ENCODE measurements at regions not wholly inside any gene's neighbourhood (a gene's known extent, or its start where the extent isn't known, plus 50 kb on each side); places are given as distances from the start of the nearest gene placed in this dataset.
A peak's percentile ranks its signal among the peaks of the same experiment; 100 is the strongest.
"Not testable (repeated sequence)": the region's sequence is repeated elsewhere in the genome, so short reads cannot be mapped to it uniquely, and the experiment has no call there.

DNA sequence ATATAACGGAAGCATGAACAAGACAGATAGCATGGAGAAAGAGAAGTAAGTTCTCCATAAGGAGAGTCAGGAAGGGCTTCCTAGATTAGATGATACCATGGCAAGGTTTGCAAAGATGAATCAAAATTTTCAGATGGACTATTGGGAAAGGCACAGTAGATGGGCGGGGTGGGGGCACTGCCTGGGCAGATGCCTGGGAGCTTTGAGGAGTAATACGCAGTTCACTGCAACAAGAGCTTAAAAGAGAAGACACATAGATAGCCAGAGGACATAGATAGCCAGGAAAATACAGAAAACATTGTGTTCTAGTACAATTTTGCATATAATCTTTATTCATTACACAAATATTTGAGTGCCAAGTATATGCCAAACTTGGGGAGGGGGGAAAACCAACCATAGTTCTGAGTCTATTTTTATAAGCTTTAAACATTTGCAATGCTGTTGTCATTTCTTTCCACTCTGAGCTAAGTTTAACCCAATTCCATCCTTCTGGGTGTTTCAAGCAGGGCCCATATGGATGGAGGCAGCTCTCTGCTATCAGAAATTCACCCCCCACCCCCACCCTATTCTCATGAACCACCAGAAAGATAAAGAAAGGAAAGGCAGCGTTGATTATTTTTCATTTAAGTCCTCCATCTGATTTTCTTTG, 120.6 kb downstream of the NUF2 start:
- no peaks in the 10 kb centered on the region for H3K9me3 Mint-ChIP-seq
- no peak for DNase-seq
- H3K27ac Mint-ChIP-seq: no peak overlapping the region
- no peaks in the 10 kb centered on the region for H3K36me3 Mint-ChIP-seq
- peaks cover 13 to 19% (median 19%) of the 10 kb centered on the region in 3 donors for H3K27me3 Mint-ChIP-seq
- no peak overlapping the region for H3K4me3 Mint-ChIP-seq
- no peak for ATAC-seq (ENCODE audit: low read depth in 2 of 2)
- no peaks in the 10 kb centered on the region for H3K4me1 Mint-ChIP-seq

DNA sequence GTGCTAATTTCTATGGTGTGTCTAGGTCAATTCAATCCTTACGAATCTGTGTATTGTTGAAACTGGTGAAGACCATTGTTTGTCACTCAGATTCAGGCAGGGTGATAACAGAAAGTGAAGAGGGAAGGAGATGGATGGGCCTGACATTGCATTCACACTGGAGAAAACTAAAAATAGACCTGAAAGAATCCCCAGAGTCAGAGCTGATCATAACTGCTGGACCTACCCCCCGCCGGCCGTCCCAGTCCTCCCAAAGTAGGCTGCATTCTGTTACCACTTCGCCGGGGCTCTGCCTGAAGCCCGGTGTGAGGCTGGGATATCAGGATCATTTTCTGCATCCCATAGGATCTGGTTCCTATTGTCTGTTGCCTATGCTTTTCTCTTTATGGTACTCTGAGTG, 121.1 kb downstream of the NUF2 start:
- H3K36me3 Mint-ChIP-seq: no peaks in the 10 kb centered on the region
- no peaks in the 10 kb centered on the region for H3K4me1 Mint-ChIP-seq
- peaks cover 13 to 18% (median 14%) of the 10 kb centered on the region in 3 donors for H3K27me3 Mint-ChIP-seq
- no peaks in the 10 kb centered on the region for H3K9me3 Mint-ChIP-seq
- H3K4me3 Mint-ChIP-seq: no peak overlapping the region
- H3K27ac Mint-ChIP-seq: no peak overlapping the region
- DNase-seq (no peak), ATAC-seq (ENCODE audit: low read depth in 2 of 2) (no peak)

DNA sequence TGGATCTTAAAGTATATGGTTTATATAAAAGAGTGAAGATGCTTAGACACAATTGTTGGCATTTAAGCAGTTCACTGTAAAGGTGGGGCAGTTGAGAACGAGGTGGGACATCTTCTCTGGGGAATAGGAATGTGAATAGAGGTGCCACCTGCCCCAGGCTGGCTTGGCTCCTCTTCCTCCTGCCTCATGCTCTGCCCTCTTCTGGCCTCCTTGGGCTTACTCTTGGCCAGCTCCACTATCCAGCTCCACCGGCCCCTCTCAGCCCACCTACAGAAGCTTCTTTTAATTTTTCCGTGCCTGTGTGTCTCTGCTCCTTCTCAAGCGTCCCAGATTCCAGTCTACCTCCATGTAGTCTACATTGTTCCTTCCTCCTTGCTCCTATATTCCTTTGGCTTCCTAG, 122.1 kb downstream of the NUF2 start:
- no peak for ATAC-seq (ENCODE audit: low read depth in 2 of 2)
- no peaks in the 10 kb centered on the region for H3K4me1 Mint-ChIP-seq
- no peak for DNase-seq
- H3K9me3 Mint-ChIP-seq: no peaks in the 10 kb centered on the region
- no peak overlapping the region for H3K4me3 Mint-ChIP-seq
- no peaks in the 10 kb centered on the region for H3K36me3 Mint-ChIP-seq
- no peak overlapping the region for H3K27ac Mint-ChIP-seq
- peaks cover 8 to 14% (median 9%) of the 10 kb centered on the region in 3 donors for H3K27me3 Mint-ChIP-seq

DNA sequence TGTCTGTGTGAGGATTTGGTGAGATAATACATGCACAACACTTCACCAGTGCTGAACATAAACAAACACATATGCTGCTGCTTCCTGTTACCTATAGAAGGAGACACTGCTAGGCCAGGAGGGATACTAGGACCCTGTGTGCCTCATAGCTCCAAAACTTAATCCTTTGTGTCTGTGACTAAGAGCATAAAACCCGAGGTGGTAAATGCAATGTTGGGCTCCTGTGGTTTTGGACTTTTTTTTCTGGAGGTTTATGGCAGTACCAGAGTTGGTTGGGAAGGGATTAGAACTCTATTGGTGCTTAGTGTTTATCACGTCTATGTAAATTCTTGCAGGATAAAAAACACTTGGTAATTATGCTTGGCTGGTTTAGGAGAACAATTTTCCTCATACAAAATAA, 122.9 kb downstream of the NUF2 start:
- H3K4me3 Mint-ChIP-seq: no peak overlapping the region
- no peaks in the 10 kb centered on the region for H3K9me3 Mint-ChIP-seq
- no peaks in the 10 kb centered on the region for H3K4me1 Mint-ChIP-seq
- DNase-seq (no peak), ATAC-seq (ENCODE audit: low read depth in 2 of 2) (no peak)
- H3K27ac Mint-ChIP-seq: no peak overlapping the region
- no peaks in the 10 kb centered on the region for H3K36me3 Mint-ChIP-seq
- H3K27me3 Mint-ChIP-seq: peaks cover 0 to 9% (median 8%) of the 10 kb centered on the region in 3 donors

DNA sequence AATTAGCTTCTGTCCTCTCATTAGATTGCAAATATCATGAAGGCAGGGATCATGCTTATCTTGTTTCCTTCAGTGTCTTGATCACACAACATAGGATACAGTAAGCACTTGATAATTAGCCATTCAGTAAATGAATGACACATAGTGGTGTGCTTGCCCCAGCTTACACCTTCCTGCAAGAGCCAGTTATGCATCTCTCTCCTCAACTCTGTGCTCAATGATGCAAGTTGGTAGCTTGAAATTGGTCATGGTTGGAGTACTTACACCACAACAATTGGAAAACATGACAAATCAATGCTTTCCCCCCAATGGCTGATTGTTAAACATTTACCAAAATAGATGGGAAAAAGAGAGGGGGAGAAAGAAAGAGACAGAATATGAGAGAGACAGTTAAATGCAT, 129.2 kb downstream of the NUF2 start:
- H3K36me3 Mint-ChIP-seq: no peaks in the 10 kb centered on the region
- H3K9me3 Mint-ChIP-seq: peaks cover 0 to 10% (median 2%) of the 10 kb centered on the region in 7 donors
- no peak overlapping the region for H3K4me3 Mint-ChIP-seq
- no peak overlapping the region for H3K27ac Mint-ChIP-seq
- DNase-seq (no peak), ATAC-seq (ENCODE audit: low read depth in 2 of 2) (no peak)
- peaks cover 6 to 11% (median 6%) of the 10 kb centered on the region in 3 donors for H3K27me3 Mint-ChIP-seq
- no peaks in the 10 kb centered on the region for H3K4me1 Mint-ChIP-seq

DNA sequence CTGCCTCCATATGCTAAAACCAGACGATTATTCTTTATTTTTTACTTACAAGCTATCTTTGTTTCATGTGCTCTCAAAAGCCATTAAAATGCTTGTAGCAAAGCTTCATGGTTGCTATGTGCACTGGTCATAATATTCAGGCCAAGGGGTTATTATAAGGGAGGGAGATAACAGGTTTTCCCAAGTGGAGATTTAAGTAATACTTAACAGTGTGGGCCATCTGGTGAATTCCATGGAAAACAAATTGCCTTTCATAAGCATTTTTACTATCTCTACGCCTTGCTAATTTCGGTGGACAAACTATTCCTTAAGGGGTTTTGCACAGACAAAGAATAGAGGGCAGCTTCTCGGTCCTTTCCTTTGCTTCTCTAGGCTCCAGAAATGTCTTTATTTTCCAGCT, 137.8 kb downstream of the NUF2 start:
- peaks cover 0 to 7% (median 0%) of the 10 kb centered on the region in 7 donors for H3K9me3 Mint-ChIP-seq
- no peaks in the 10 kb centered on the region for H3K4me1 Mint-ChIP-seq
- H3K36me3 Mint-ChIP-seq: no peaks in the 10 kb centered on the region
- no peak overlapping the region for H3K27ac Mint-ChIP-seq
- H3K27me3 Mint-ChIP-seq: peaks cover 5 to 15% (median 8%) of the 10 kb centered on the region in 3 donors
- ATAC-seq (ENCODE audit: low read depth in 2 of 2): no peak
- H3K4me3 Mint-ChIP-seq: no peak overlapping the region
- no peak for DNase-seq

DNA sequence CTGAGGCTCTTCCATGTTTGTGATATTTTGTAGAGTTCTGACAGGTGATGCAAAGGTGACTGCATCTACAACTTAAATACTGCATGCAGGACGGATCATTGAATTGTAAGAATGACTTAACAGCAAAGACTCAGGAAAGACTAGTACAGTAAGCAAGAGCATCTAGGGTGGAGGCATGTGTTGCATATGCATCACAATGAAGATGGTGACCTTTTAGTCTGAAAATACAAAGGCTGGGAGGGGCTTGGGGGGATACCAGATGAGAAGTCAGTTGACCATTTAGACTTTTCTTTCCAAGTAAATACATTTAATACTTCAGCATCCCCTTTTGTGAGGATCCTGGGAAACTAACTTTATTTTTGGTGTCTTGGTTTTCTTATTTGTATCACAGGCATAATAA, 145.5 kb downstream of the NUF2 start:
- ATAC-seq (ENCODE audit: low read depth in 2 of 2) (no peak), DNase-seq (no peak)
- H3K4me1 Mint-ChIP-seq: no peaks in the 10 kb centered on the region
- H3K36me3 Mint-ChIP-seq: no peaks in the 10 kb centered on the region
- peaks cover 0 to 5% (median 0%) of the 10 kb centered on the region in 3 donors for H3K27me3 Mint-ChIP-seq
- H3K9me3 Mint-ChIP-seq: peaks cover 0 to 8% (median 0%) of the 10 kb centered on the region in 7 donors
- no peak overlapping the region for H3K27ac Mint-ChIP-seq
- H3K4me3 Mint-ChIP-seq: no peak overlapping the region

DNA sequence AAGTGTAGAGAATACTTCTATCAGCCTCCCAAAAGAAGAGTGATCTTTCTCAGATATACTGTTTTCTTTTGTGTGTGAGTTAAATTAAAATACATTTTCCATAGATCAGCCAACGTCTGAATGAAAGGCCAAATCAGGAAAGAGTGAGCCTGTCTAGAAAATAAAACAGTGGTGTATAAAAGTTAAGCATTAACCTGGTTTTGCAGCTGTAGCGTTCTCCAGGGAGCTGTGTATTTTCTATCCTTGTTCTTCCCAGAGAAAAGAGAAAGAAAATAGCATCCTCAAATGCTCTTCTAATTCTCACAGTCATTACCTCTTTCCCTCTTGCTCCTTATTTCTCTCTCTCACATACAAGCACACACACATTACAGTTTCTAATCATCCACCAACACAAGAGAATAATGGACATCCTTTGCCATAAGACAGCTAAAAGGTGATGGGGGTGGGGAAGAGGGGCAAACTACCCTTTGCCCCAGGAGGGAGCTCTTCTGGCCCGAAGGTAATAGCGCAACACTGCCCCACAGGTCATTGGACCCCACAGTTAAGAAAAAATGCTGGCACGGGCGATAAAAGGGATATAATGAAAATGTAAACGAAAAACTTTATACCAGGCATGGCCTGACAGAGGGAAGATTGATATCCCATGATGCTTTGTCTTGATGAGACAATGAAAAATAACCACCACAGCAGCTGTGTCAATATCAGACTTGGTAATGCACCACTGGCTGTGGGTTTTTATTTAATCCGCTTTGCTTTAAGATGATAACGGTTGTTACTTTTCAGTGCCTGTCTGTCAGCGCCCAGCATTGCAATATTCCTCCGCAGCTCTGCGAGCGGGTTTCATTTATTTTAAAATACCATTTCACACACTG, 150.3 kb downstream of the NUF2 start:
- no peak overlapping the region for H3K27ac Mint-ChIP-seq
- ATAC-seq (ENCODE audit: low read depth in 2 of 2): no peak

DNA sequence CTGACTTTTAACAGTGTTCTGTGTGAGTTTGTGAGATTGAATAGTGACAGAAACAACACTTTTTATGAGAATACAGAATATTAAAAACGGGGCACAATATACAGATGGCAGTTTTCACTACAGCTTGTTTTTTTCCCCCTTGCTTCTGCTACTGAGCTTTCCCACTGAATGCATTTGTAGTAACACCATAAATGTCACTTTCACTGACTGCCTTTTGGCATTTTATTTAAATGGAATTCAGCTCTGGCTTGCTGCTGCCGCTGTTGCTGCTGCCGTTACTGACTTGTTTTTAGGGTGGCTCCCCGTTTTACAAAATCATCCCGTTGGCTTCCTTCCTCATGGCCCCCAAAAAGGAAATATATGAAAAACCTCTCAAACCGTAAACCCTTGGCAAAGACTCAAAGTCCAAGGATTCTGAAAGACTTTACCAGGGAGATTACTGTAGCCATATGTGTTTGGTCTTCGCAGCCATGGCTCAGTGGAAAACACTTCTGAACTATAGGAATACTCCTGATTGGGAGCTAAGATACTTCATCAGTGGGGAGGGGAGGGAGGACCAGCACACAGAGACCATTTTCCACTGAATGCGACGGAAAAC, 151.0 kb downstream of the NUF2 start:
- no peak for ATAC-seq (ENCODE audit: low read depth in 2 of 2)
- Mint-ChIP-seq H3K27ac (no peak overlapping the region), H3K27me3 (no peaks in the 10 kb centered on the region), H3K36me3 (no peaks in the 10 kb centered on the region), H3K4me3 (no peak overlapping the region), H3K9me3 (peaks cover 0 to 12% (median 3%) of the 10 kb centered on the region in 7 donors), H3K4me1 (no peaks in the 10 kb centered on the region)
- DNase-seq: no peak

More for the DNA sequence above, 150.3 kb downstream of the NUF2 start:
- no peak for DNase-seq
- H3K36me3 Mint-ChIP-seq: no peaks in the 10 kb centered on the region
- no peaks in the 10 kb centered on the region for H3K27me3 Mint-ChIP-seq
- no peaks in the 10 kb centered on the region for H3K4me1 Mint-ChIP-seq
- H3K9me3 Mint-ChIP-seq: peaks cover 0 to 10% (median 3%) of the 10 kb centered on the region in 7 donors
- H3K4me3 Mint-ChIP-seq: no peak overlapping the region

DNA sequence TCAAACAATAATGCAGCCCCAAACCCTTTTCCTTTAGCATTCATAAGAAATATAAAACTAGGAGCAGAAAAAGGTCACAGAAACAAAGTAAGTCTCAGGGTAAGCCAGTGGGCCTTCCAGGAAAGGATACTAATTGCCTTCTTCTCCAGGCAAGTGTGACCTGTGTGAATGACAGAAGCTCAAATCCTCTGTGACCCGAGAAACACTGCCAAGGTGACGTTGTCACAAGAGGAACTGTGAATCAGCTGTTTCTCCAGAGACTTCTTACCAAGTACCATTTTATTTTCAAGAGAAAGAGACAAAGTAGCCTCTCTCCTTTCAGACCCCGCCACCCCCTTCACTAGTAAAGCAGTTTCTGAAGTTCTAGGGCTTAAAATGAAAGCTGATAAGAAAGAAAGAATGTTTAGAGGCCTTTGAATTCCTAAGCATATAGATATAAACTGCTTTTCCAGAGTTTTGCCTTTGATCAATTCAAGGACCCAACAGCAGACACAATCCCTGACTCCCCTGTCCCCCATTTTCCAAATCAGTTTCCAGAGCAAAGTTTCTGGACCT, 155.6 kb downstream of the NUF2 start:
- ATAC-seq (ENCODE audit: low read depth in 2 of 2): no peak
- DNase-seq: no peak
- peaks cover 0 to 5% (median 0%) of the 10 kb centered on the region in 3 donors for H3K27me3 Mint-ChIP-seq
- peak overlapping the region in 1 of 6 donors; percentile 5 for H3K27ac Mint-ChIP-seq
- peaks cover 0 to 21% of the 10 kb centered on the region in 2 donors for H3K36me3 Mint-ChIP-seq
- H3K4me3 Mint-ChIP-seq: no peak overlapping the region
- no peaks in the 10 kb centered on the region for H3K4me1 Mint-ChIP-seq
- peaks cover 12 to 42% (median 17%) of the 10 kb centered on the region in 7 donors for H3K9me3 Mint-ChIP-seq

DNA sequence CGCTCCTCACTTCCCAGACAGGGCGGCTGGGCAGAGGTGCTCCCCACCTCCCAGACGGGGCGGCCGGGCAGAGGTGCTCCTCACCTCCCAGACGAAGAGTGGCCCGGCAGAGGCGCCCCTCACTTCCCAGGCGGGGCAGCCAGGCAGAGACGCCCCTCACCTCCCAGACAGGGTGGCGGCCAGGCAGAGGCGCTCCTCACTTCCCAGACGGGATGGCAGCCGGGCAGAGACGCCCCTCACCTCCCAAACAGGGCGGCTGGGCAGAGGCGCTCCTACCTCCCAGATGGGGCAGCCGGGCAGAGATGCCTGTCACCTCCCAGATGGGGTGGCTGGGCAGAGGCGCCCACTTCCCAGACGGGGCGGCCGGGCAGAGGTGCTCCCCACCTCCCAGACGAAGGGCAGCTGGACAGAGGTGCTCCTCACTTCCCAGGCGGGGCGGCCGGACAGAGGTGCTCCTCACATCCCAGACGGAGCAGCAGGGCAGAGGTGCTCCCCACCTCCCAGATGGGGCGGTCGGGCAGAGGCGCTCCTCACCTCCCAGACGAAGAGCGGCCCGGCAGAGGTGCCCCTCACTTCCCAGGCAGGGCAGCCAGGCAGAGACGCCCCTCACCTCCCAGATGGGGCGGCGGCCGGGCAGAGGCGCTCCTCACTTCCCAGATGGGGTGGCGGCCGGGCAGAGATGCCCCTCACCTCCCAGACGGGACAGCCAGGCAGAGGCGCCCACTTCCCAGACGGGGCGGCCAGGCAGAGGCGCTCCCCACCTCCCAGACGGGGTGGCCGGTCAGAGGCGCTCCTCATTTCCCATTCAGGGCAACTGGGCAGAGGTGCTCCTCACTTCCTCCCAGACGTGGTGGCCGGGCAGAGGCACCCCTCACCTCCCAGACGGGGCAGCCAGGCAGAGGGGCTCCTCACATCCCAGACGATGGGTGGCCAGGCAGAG, 176.9 kb downstream of the NUF2 start:
- not testable (repeated sequence) for H3K4me3 Mint-ChIP-seq; ATAC-seq (ENCODE audit: low read depth in 2 of 2); H3K36me3 Mint-ChIP-seq; H3K27me3 Mint-ChIP-seq; H3K27ac Mint-ChIP-seq; H3K4me1 Mint-ChIP-seq; DNase-seq
- H3K9me3 Mint-ChIP-seq: peaks cover 4 to 20% (median 8%) of the 10 kb centered on the region in 7 donors

DNA sequence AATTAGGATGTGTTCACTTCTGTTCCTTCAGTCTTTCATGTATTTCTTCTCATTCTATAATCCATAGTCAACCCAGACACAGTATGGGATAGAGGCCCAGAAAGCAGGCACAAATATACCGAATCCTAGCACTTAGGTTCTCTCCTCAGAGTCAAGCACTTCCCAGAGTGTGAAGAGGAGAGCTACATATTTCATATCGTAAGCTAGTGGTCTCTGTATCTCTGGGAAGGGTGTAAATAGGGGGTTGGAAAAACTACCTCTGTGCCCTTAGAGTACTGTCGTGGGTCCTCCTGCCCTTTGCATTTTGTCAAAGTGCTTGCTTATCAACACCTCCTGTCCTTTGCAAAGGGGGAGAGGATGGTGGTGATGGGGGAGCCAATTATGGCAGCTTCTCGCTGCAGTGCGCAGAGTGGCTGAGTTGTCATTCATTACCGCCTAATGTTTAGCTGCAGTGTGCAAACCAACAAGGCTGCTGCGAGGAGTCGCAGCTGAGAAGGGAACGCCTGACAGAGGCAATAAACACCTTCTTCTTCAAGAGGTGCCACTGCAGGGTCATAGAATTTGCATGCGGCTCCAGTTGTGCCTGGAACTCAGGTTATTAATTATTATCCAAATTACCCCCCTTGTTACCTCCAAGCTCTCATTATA, 182.7 kb downstream of the NUF2 start:
- DNase-seq: no peak
- no peak overlapping the region for H3K27ac Mint-ChIP-seq
- no peaks in the 10 kb centered on the region for H3K4me1 Mint-ChIP-seq
- H3K9me3 Mint-ChIP-seq: peaks cover 0 to 8% (median 4%) of the 10 kb centered on the region in 7 donors
- H3K4me3 Mint-ChIP-seq: no peak overlapping the region
- no peak for ATAC-seq (ENCODE audit: low read depth in 2 of 2)
- H3K27me3 Mint-ChIP-seq: peaks cover 0 to 6% (median 5%) of the 10 kb centered on the region in 3 donors
- H3K36me3 Mint-ChIP-seq: no peaks in the 10 kb centered on the region

All from naive B cell (primary cell).